ENCODE measurements at regions not wholly inside any gene's neighbourhood (a gene's known extent, or its start where the extent isn't known, plus 50 kb on each side); places are given as distances from the start of the nearest gene placed in this dataset.

DNA sequence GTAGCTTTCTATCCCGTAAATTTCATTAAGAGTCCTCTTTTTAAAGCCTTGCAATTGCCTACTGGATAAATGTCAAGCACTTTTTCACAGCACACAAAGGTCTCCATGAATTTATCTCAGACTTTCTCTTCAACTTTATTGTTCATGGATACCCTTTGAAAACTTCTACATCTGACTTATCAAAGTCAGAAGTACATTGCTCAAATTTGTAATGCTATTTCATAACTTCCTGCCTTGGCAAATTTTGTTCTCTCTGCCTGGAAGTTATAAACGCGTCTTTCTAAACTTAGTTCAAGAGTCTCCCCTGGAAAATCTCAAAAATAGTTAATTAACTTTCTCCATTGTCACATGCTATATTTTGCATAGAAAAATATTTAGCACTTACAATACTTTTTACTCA lies 55.9 kb upstream of the RERGL start:
- no peak for TF ChIP-seq GATA1 (IDR thresholded peaks at IDR 0.05; ENCODE audit: low read depth, low read length)
- no peak for TF ChIP-seq POLR2A (IDR thresholded peaks at IDR 0.05; ENCODE audit: low read length)
- no peak for DNase-seq

DNA sequence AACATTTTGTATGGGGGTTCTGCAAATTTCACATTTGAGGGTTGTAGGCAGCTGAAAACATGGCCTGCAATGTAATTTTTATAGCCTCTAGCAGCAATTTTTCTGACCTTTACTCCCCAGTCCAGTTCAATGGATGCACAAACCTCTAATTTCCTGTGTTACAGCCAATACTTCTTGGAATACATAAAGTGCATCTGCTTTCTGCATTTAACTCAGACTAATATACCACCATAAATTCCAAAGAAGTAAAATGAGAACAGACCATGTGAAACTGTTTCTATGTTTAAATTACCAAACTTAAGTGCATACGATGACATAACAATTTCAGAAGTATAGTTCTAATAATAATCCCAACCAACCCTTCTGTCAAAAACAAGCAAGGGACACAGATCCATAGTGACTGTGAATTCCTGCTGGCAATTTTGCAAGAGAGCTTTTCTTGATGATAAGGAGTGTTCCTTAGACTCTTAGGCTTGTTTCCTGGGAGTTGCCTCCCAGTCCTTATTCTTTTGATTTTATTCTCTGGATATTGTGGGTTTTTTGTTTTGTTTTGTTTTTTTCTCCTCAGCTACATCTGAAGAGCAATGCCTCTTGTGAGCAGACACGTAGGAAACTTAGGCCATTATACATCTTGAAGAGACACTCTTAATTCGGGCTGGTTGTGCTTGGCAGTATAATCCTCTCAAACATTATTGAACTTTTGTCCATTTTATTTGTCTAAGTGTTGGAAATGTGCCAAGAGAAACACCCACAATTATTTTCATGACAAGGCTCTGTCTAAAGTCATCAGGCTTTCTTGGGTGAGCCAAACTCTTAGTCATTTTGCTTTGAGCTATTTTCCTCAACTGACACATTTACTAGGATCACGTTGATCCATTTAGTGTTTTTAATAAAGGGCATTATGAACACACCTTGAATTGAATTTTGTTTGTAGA lies 51.3 kb upstream of the RERGL start:
- DNase-seq: no peak
- TF ChIP-seq GATA1 (IDR thresholded peaks at IDR 0.05; ENCODE audit: low read depth, low read length) (no peak), POLR2A (IDR thresholded peaks at IDR 0.05; ENCODE audit: low read length) (no peak)

DNA sequence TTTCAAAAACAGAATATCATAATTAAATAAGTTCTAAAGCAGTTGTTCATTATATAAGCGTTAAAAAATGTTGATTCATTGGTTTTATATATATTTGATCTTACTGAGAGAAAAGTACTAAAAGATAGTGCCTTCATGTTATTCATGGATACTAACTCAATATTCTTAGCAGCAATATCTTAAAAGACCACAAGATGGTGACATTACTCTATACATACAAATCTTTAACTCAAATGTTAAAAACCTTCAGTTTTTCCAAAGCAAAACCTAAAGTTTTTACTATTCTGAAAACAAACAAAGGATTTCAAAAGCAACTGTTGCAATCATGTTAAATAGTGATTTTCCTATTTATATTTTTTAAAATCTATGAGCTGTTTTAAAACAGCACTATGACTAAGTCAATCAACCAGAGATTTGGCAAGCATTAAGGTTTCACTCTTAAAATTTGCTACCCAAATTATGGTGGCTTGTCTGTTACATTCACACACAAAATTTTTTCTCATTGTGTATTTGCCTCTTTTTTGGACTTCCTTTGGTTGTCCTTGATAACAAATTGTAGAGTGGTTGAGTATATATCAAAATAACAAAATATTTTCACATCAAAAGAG lies 50.1 kb upstream of the RERGL start:
- TF ChIP-seq POLR2A (IDR thresholded peaks at IDR 0.05; ENCODE audit: low read length) (no peak), GATA1 (IDR thresholded peaks at IDR 0.05; ENCODE audit: low read depth, low read length) (no peak)
- DNase-seq: peak in 1 of 2 experiments; percentile 8

All from erythroblast (primary cell).